Right lobe of liver (tissue), 4 donors: ENCODE measurements at regions not wholly inside any gene's neighbourhood (a gene's known extent, or its start where the extent isn't known, plus 50 kb on each side); places are given as distances from the start of the nearest gene placed in this dataset.

Experiments used
- POLR2A ChIP-seq: fragments of 450-650 bp; IDR thresholded peaks from one replicate; pipeline ENCODE4 v1.6.1; 2017; ENCODE audit warnings: antibody characterized with exemption, mild to moderate bottlenecking
- TF ChIP-seq, protein P1 (sequence below), 4 donors: fragments of 200-600 bp in 3 of 4; fragments of 450-650 bp in 1 of 4; IDR thresholded peaks; one replicate each; pipeline versions ENCODE4 v1.5.1 to v1.8.0; 2016 to 2022; ENCODE audit warnings: antibody characterized with exemption in 4 of 4, mild to moderate bottlenecking in 2 of 4
- donor health status: DM: no; HTN: no; CAD: no.
- donor health status: DM: no; HTN: no; CAD: no.
- donor health status: DM: no; HTN: yes; CAD: no.

DNA sequence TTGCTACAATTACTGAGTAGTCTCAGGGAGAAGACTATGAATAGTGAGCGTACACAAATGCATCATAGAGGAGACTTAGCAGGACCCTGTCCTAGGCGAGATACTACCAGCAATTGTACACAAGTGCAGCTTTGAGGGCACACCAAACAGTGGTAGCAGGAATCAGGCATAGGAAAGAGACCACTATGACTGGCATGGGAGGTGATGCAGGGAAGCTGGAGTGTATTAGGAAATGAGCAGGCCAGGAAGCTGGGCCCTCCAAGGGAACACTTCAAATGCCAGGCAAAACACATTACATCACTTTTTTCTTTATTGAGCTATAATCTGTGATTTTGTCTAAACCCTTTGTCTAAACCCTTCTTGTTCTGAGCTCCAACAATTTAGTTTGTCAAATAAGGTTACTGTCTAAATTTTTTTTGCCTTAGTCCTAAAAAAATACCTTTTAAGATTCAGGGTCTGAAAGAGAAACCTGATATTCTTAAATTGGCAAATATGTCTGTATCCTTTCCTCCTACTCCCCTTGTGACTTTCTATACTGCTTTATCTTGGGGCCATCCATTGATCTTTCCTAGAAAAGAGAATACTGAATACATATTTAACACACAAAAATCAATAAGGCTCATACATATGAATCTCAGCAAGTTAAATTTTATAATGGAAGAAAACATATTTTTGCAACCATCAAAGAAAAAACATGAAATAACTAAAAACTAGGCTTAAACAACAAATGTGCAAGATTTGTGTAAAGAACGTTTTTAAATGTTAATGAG, 193.8 kb upstream of the PHYHIPL start:
- TF ChIP-seq, protein P1, sequence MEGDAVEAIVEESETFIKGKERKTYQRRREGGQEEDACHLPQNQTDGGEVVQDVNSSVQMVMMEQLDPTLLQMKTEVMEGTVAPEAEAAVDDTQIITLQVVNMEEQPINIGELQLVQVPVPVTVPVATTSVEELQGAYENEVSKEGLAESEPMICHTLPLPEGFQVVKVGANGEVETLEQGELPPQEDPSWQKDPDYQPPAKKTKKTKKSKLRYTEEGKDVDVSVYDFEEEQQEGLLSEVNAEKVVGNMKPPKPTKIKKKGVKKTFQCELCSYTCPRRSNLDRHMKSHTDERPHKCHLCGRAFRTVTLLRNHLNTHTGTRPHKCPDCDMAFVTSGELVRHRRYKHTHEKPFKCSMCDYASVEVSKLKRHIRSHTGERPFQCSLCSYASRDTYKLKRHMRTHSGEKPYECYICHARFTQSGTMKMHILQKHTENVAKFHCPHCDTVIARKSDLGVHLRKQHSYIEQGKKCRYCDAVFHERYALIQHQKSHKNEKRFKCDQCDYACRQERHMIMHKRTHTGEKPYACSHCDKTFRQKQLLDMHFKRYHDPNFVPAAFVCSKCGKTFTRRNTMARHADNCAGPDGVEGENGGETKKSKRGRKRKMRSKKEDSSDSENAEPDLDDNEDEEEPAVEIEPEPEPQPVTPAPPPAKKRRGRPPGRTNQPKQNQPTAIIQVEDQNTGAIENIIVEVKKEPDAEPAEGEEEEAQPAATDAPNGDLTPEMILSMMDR (IDR thresholded peaks at IDR 0.05): no peak
- TF ChIP-seq POLR2A: no peak
